ENCODE measurements at regions not wholly inside any gene's neighbourhood (a gene's known extent, or its start where the extent isn't known, plus 50 kb on each side); places are given as distances from the start of the nearest gene placed in this dataset.

GRCh38 chr12:29879606-29880308 lies 96.0 kb upstream of the TMTC1 start:
- no peaks in the 10 kb centered on the region for H3K4me1 ChIP-seq
- H3K9me3 ChIP-seq = peaks cover 10% of the 10 kb centered on the region
- no peak overlapping the region for H3K4me3 ChIP-seq
- ATAC-seq (no peak), DNase-seq (no peak)
- no peak overlapping the region for H3K27ac ChIP-seq
- intact Hi-C loops (cut with DNase I) = no loop called here
- H3K27me3 ChIP-seq (ENCODE audit: low read depth) = no peaks in the 10 kb centered on the region
- TF ChIP-seq, protein P1, sequence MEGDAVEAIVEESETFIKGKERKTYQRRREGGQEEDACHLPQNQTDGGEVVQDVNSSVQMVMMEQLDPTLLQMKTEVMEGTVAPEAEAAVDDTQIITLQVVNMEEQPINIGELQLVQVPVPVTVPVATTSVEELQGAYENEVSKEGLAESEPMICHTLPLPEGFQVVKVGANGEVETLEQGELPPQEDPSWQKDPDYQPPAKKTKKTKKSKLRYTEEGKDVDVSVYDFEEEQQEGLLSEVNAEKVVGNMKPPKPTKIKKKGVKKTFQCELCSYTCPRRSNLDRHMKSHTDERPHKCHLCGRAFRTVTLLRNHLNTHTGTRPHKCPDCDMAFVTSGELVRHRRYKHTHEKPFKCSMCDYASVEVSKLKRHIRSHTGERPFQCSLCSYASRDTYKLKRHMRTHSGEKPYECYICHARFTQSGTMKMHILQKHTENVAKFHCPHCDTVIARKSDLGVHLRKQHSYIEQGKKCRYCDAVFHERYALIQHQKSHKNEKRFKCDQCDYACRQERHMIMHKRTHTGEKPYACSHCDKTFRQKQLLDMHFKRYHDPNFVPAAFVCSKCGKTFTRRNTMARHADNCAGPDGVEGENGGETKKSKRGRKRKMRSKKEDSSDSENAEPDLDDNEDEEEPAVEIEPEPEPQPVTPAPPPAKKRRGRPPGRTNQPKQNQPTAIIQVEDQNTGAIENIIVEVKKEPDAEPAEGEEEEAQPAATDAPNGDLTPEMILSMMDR (IDR thresholded peaks at IDR 0.05) = no peak
- no peaks in the 10 kb centered on the region for H3K36me3 ChIP-seq

DNA sequence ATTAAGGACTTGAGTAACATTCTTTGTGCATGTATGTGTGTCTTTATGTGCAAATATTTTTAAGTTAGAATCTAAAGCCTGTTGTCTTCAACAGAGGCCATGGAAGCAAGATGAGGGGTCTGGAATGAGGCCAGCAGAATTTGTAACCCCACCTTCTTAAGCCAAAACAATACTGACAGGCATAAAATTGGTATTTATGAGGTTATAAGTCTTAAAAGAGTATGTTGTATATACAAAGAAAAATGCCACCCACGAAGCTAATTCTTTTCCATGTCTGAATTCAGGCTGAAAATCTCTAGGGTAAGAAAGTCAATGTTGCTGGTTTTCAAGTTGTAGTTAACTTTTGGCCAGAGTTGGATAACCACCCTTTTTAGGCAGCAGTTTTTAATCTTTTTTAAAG lies 86.2 kb upstream of the TMTC1 start:
- TF ChIP-seq, protein P1 (IDR thresholded peaks at IDR 0.05) = no peak
- DNase-seq (no peak), ATAC-seq (no peak)
- Histone ChIP-seq H3K36me3 (no peaks in the 10 kb centered on the region), H3K27me3 (ENCODE audit: low read depth) (no peaks in the 10 kb centered on the region), H3K4me3 (no peak overlapping the region), H3K9me3 (no peaks in the 10 kb centered on the region), H3K4me1 (no peaks in the 10 kb centered on the region), H3K27ac (no peak overlapping the region)
- intact Hi-C loops (cut with DNase I) = no loop called here

GRCh38 chr12:29867823-29868222 lies 84.1 kb upstream of the TMTC1 start:
- no peak for DNase-seq
- H3K27ac ChIP-seq = no peak overlapping the region
- no peaks in the 10 kb centered on the region for H3K9me3 ChIP-seq
- TF ChIP-seq, protein P1 (IDR thresholded peaks at IDR 0.05) = no peak
- intact Hi-C loops (cut with DNase I) = no loop called here
- H3K4me1 ChIP-seq = no peaks in the 10 kb centered on the region
- H3K4me3 ChIP-seq = no peak overlapping the region
- H3K27me3 ChIP-seq (ENCODE audit: low read depth) = no peaks in the 10 kb centered on the region
- no peaks in the 10 kb centered on the region for H3K36me3 ChIP-seq
- ATAC-seq = no peak

- TF ChIP-seq, protein P1 (IDR thresholded peaks at IDR 0.05) = no peak
- DNase-seq = no peak
- Histone ChIP-seq H3K27me3 (ENCODE audit: low read depth) (no peaks in the 10 kb centered on the region), H3K4me3 (no peak overlapping the region), H3K9me3 (no peaks in the 10 kb centered on the region), H3K36me3 (no peaks in the 10 kb centered on the region), H3K27ac (no peak overlapping the region), H3K4me1 (no peaks in the 10 kb centered on the region)
- intact Hi-C loops (cut with DNase I) = no loop called here
- no peak for ATAC-seq
Observed at GRCh38 chr12:29863665-29864064, 79.9 kb upstream of the TMTC1 start.

DNA sequence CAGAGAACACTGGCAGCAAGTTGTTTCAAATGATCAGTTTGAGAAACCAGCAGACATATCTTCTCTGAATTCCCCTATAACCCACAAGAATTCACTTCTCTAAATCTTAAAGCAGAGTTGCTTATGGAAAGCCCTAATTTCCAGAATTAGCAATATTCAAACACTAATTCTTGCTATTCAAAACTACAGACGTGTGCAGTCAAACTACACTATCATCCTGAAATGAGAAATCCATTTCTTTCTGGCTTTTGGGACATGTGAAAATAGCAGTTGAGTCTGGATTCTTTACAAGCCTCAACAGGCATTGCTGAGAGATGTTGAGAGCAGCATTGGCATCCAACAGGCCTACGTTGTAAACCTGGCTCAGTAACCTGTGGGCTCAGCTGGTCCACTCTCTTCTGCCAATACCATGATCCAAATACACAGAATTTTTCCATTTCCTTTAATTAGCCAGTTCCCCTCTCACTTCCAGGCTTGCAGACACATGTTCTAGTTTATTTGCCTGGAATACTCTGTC lies 74.6 kb upstream of the TMTC1 start:
- Histone ChIP-seq H3K27me3 (ENCODE audit: low read depth) (no peaks in the 10 kb centered on the region), H3K36me3 (no peaks in the 10 kb centered on the region), H3K4me1 (no peaks in the 10 kb centered on the region), H3K9me3 (no peaks in the 10 kb centered on the region), H3K27ac (no peak overlapping the region), H3K4me3 (no peak overlapping the region)
- intact Hi-C loops (cut with DNase I) = no loop called here
- TF ChIP-seq, protein P1 (IDR thresholded peaks at IDR 0.05) = no peak
- no peak for ATAC-seq
- DNase-seq = no peak

Data from lower lobe of right lung (tissue), 2 donors.